Islet of Langerhans (tissue), 1 donor: ENCODE measurements at regions not wholly inside any gene's neighbourhood (a gene's known extent, or its start where the extent isn't known, plus 50 kb on each side); places are given as distances from the start of the nearest gene placed in this dataset.

ENCODE experiments used
- FAIRE-seq: peaks from one replicate; lab custom pipeline; 2011; peaks lifted over from hg19 to GRCh38; lab: Jason Lieb, UNC

GRCh38 chr2:235264512-235264911 is 229.3 kb upstream of the AGAP1 start:
- FAIRE-seq: no peak

GRCh38 chr2:235265348-235265965 is 228.4 kb upstream of the AGAP1 start:
- no peak for FAIRE-seq

- no peak for FAIRE-seq
Measured at GRCh38 chr2:235267251-235267650, 226.6 kb upstream of the AGAP1 start.

DNA sequence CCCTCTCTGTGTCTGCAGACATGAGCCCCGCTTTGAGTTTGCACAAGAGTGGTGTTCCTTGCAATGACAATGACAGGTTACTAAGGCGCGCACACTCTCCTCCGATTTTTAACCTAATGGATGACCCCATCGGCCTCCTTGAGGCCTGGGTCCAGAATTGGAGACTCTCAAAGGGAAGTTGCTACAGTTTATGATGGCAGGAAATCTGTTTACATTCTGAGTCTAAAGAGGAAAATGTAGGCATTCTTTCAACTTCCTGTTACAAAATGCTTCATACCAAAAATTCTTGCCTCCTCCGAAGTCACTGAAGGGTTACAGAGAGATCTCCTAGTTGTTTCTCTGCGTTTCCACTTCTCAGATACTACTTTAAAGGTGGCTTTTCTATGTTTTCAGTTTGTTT is 225.3 kb upstream of the AGAP1 start:
- no peak for FAIRE-seq

GRCh38 chr2:235270291-235270690 is 223.6 kb upstream of the AGAP1 start:
- no peak for FAIRE-seq

GRCh38 chr2:235270956-235271355 is 222.9 kb upstream of the AGAP1 start:
- no peak for FAIRE-seq

DNA sequence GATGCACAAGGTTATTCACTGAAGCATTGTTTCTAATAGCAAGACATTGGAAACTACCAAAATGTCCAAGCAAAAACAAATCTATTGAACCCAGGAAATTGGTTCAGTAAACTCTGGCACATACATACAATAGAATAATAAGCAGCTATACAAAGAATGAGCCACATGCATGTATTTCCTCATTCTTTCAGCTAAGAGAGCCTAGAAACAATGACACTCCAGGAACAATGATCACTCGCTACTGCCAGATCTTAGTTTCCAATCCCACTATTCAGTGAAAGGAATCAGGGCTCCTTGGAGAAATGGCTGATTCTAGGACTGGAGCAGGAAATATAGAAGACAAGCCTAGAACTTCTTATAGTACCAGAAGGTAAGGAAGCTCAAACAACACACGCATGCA is 221.9 kb upstream of the AGAP1 start:
- no peak for FAIRE-seq

DNA sequence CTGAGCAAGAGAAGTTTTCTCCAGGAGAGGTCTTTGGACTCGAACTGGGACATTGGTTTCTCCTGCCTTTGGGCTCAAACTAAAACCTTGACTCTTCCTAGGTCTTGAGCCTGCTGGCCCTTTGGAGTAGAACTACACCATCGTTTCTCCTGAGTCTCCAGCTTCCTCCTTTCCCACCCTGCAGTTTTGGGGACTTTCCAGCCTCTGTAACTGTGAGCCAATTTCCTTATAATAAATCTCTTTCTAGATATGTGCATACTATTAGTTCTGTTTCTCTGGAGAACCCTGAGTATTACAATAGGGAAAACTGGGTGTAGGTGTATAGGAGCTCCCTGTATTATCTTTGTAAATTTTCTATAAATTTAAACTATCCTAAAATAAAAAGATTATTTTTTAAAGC is 219.8 kb upstream of the AGAP1 start:
- no peak for FAIRE-seq

DNA sequence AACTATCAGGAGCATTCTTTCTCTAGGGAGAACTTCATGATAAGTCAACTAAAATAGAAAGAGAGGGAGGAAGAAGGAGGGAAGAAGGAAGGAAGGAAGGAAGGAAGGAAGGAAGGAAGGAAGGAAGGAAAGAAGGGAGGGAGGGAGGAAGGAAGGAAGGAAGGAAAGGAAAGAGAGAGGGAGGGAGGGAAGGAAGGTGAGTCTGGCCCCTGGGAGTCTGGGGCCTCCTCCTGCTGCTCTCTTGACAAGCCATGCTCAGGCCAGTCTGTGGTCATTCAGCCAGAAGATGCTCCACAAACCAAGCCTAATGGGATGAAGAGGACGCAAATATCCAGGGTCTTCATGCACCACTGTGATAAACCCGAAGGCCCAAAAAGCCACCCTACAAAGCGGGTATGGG is 216.4 kb upstream of the AGAP1 start:
- FAIRE-seq: no peak

DNA sequence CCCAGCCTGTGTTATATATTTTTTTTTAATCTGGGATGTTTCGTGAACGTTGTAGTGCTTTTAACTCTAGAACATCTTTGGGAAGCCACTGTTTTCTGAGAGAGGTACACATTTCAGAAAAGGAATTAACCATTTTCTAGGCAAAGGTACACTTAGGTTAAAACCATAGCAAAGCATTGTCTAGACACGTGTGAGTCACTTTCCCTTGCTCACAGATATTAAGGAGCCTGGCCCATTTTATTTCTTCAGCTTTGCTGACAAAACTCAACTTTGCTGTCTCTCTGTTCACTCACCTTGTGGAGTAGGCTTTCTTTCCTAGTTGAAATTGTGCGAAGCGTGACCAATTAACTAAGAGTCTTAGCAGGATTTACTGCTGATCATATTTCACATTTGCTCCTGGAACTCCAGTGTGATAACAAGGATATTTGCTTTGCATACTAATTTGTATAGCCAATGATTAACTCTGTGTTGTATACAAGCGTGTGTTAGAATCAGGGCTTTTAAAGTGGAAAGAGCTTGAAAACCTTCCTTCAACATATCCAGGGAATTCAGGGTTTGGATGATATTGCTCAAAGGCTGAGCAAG is 215.0 kb upstream of the AGAP1 start:
- FAIRE-seq: no peak

GRCh38 chr2:235279965-235280364 is 213.9 kb upstream of the AGAP1 start:
- no peak for FAIRE-seq

- no peak for FAIRE-seq
Measured at GRCh38 chr2:235283246-235283645, 210.6 kb upstream of the AGAP1 start.

DNA sequence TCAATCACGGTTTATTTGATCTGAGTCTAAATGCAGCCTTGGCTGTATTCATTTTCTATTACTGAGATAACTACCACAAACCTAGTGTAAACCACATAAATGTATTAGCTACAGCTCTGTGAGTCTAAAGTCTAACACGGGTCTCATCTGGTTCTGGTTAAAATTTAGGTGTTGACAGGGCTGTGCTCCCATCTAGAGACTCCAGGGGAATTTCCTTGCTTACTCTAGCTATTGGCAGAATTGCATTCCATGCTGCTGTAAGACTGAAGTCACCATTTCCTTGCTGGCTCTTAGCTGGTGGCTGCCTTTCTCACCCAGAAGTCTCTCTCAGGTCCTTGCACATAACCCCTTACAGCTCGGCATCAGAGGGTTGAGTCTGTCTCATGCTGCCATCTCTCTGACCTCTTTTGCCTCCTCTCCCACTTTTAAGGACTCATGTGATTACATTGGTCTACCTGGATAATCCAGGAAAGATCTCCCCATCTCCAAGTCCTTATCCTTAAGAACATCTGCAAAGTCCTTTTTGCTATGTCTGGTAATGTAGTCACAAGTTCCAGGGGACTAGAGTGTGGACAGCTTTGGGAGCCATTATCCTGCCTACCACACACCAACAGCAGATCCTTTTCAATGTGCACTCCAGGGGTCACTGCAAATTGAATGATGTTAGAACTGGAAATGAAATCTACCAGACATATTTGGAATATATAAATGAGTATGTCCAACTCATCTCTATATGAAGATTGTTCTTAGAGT is 207.0 kb upstream of the AGAP1 start:
- no peak for FAIRE-seq

DNA sequence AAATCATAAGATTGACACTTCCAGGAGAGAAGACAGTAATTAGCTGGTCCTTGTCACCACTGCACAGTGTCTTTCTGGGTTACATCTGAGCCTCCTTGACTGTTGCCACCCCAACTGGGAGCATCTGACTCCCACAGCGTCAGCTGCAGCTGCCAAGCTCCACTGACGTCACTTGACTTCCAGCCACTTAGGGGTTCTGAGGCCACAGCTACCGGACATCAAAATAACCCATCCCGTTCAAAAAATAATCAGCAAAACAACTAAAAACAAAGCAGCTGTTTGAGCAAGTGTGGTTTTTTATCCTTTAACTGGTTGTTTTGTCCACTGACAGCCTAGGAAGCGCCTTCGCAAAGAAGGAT is 206.5 kb upstream of the AGAP1 start:
- FAIRE-seq: no peak

DNA sequence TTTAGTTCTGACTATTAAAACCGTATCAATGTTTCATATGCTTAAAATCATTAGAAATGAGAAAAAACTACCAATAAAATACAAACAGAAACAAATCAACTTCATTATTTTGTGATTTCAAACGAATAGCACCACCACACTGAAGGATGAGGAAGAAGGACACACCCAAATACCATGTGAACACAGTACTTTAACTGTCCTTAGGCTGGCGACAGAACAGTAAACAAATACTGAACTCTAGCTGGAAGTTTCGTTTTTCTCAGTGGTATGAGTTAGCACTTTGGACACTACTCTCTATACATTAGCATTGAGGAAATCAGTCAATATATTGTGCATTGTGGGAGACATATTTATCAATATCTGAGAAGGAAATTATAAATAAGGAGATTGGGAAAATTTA is 202.4 kb upstream of the AGAP1 start:
- FAIRE-seq: no peak

GRCh38 chr2:235293061-235293460 is 200.8 kb upstream of the AGAP1 start:
- FAIRE-seq: no peak

DNA sequence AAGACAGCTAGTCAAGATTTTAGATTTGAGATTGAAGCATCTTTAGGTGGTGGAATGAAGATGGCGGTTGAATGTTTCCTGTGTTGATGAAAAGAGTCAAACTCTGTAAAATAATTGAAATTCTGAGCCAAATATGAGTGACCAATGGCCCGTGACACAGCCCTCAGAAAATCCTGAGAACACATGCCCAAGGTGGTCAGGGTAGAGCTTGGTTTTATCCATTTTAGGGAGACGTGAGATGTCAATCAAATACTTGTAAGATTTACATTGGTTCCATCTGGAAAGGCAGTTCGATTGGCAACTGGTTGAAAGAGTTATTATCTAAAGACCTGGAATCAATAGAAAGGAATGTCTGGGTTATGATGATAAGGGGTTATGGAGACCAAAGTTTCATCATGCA is 198.0 kb upstream of the AGAP1 start:
- no peak for FAIRE-seq

GRCh38 chr2:235300368-235301201 is 193.3 kb upstream of the AGAP1 start:
- no peak for FAIRE-seq

DNA sequence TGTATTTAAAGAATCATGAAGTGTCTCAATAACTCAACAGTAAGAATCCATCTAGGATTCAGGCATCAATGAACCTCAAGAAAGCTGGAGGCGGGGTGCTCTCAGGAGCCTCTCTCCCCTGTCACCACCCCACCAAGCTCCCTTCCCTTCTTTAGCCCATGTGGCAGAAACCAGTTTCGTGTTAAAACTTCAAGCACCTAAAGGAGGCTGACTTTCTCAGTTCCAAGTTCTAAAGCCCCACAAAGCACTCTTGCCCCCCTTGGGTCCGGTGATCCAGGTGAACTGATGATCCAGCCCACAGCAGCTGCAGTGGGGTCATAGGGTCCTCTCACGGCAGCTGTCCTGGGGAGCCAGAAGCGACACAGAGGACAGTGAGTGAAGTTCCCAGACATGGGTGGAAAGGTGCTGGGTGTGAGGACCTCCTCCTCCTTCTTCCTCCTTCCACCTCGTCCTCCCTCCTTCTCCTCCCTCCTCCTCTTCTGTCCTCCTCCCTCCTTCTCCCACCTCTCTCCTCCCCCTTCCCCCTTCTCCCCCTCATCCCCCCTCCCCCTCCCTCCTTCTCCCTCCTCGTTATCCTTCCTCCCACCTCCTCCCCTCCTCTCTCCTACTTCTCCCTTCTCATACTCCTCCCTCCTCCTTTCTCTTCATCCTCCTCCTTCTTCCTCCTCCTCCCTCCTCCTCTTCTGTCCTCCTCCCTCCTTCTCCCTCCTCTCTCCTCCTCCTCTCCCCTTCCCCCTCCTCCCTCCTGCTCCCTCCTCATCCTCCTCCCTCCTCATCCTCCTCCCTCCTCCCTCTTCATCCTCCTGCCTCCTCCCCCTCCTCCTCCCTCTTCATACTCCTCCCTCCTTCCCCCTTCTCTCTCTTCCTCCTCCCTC is 192.4 kb upstream of the AGAP1 start:
- no peak for FAIRE-seq

- no peak for FAIRE-seq
Measured at GRCh38 chr2:235302263-235302662, 191.6 kb upstream of the AGAP1 start.

GRCh38 chr2:235303499-235304291 is 190.1 kb upstream of the AGAP1 start:
- no peak for FAIRE-seq
